ENCODE measurements at regions not wholly inside any gene's neighbourhood (a gene's known extent, or its start where the extent isn't known, plus 50 kb on each side); places are given as distances from the start of the nearest gene placed in this dataset.

DNA sequence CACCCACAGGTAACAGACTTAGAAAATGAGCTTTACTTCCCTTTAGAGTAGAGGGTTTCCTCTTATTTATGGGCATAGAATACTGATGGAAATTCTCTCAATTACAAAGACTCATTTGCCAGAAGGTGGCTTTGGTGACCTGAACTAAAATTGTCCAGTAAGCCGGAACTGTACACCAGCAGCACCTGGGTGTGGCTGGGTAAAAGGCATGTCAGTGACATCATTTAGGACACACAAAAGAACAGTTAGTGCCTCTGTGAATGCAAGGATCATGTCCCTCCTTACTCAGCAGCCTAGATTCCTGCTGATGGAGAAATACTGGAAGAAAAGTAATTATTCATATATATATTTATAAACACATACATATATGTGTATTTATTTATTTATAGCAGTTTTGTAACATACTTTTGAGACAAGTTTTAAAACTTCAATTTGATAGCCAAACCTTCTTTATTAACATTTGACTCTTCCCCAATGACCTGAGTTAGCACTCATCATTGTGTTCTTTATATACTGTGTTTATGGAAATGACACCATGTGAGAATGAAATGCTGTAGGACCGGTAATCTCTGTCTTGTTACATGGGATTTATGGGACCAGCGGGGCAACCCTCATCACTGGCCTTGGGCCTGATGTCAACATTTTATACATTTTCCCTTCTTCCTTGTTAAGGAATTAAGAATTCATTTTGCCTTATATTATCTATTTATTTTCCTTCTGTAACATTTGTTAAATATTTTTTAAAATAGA lies 274.4 kb downstream of the BRINP2 start:
- Histone ChIP-seq H3K4ac (ENCODE audit: low read depth, low read length) (no peak overlapping the region), H3K14ac (replicated peaks; ENCODE audit: low read depth, low read length) (no peak overlapping the region), H3K79me1 (ENCODE audit: low read depth in 1 of 2, low read length in 2 of 2) (no peaks in the 10 kb centered on the region), H4K5ac (ENCODE audit: low read depth, low read length) (no peak overlapping the region), H3K4me3 (ENCODE audit: insufficient read depth, low read depth, low read length) (no peak overlapping the region), H4K20me1 (ENCODE audit: insufficient read depth, low read length) (no peaks in the 10 kb centered on the region), H3K4me1 (ENCODE audit: control insufficient read depth, insufficient read depth, low read length) (no peaks in the 10 kb centered on the region), H2BK15ac (ENCODE audit: low read depth, low read length) (no peak overlapping the region), H3K23ac (ENCODE audit: low read depth, low read length) (no peak overlapping the region), H3K27me3 (ENCODE audit: control insufficient read depth, insufficient read depth, low read length) (no peaks in the 10 kb centered on the region), H4K91ac (ENCODE audit: insufficient read depth, low read depth, low read length) (no peak overlapping the region), H3K18ac (ENCODE audit: low read depth, low read length) (no peak overlapping the region), H3K9me1 (ENCODE audit: insufficient read depth, low read length) (no peaks in the 10 kb centered on the region), H2BK120ac (ENCODE audit: low read depth, low read length) (no peak overlapping the region), H3K4me2 (ENCODE audit: low read depth, low read length) (no peak overlapping the region), H3K27ac (ENCODE audit: insufficient read depth, low read length) (no peak overlapping the region), H3K36me3 (ENCODE audit: control insufficient read depth, insufficient read depth, low read length) (no peaks in the 10 kb centered on the region), H2BK5ac (ENCODE audit: low read depth, low read length, poor library complexity, severe bottlenecking) (no peak overlapping the region), H2AK5ac (ENCODE audit: low read depth, low read length) (no peak overlapping the region), H2BK20ac (ENCODE audit: low read depth, low read length) (no peak overlapping the region), H3K56ac (ENCODE audit: extremely low read depth, insufficient read depth, low read length) (no peak overlapping the region), H3K9me3 (ENCODE audit: control insufficient read depth, insufficient read depth, low read length) (no peaks in the 10 kb centered on the region), H4K8ac (ENCODE audit: low read depth in 2 of 2, low read length in 2 of 2) (no peak overlapping the region), H2AK9ac (replicated peaks; ENCODE audit: low read depth, low read length, poor library complexity) (no peak overlapping the region), H3K9ac (ENCODE audit: low read depth, low read length) (no peak overlapping the region), H2AFZ (replicated peaks; ENCODE audit: low read length, poor library complexity) (no peak overlapping the region)
- dilution Hi-C loops (cut with HindIII; ENCODE audit: low sequenced_read_pairs, unreplicated experiment): no loop called here
- intact Hi-C loops (cut with micrococcal nuclease): no loop called here
- ChIA-PET POLR2A (ENCODE audit: unreplicated experiment) (no interaction called here), CTCF (interaction anchor here (0.7 kb wide), 1 partner anchor 542 kb away, joined by 3 read pairs; no protein-coding TSS in a partner anchor)
- no CpG with 5 or more reads among the region's 3 CpGs for WGBS, 2 experiments (ENCODE audit: extremely low coverage in 2 of 2, insufficient read length in 1 of 2)
- no TSS peak for BruUV-seq (replicated peaks)
- no peak for ATAC-seq (ENCODE audit: low read depth)
- TF ChIP-seq CEBPB (IDR thresholded peaks at IDR 0.05; ENCODE audit: low read depth, low read length) (no peak), MAFK (IDR thresholded peaks at IDR 0.05; ENCODE audit: low read depth, low read length) (no peak), CHD1 (IDR thresholded peaks at IDR 0.05; ENCODE audit: low read depth, low read length) (no peak), POLR2A (IDR thresholded peaks at IDR 0.05; ENCODE audit: low read depth, low read length) (no peak), RAD21 (IDR thresholded peaks at IDR 0.05; ENCODE audit: low read length) (no peak), CTCF (conservative IDR thresholded peaks at IDR 0.05; ENCODE audit: low read depth, low read length) (no peak), SMC3 (IDR thresholded peaks at IDR 0.05; ENCODE audit: low read depth, low read length) (no peak)
- in situ Hi-C loops (cut with MboI; ENCODE audit: low sequenced_read_pairs): no loop called here
- no peak for DNase-seq
